Kidney glomerular epithelial cell (primary cell): ENCODE measurements at regions not wholly inside any gene's neighbourhood (a gene's known extent, or its start where the extent isn't known, plus 50 kb on each side); places are given as distances from the start of the nearest gene placed in this dataset.
A peak's percentile ranks its signal among the peaks of the same experiment; 100 is the strongest.

Experiments
- DNase-seq: peaks from one replicate; lab custom pipeline; 2025; lab: John Stamatoyannopoulos, UW

DNA sequence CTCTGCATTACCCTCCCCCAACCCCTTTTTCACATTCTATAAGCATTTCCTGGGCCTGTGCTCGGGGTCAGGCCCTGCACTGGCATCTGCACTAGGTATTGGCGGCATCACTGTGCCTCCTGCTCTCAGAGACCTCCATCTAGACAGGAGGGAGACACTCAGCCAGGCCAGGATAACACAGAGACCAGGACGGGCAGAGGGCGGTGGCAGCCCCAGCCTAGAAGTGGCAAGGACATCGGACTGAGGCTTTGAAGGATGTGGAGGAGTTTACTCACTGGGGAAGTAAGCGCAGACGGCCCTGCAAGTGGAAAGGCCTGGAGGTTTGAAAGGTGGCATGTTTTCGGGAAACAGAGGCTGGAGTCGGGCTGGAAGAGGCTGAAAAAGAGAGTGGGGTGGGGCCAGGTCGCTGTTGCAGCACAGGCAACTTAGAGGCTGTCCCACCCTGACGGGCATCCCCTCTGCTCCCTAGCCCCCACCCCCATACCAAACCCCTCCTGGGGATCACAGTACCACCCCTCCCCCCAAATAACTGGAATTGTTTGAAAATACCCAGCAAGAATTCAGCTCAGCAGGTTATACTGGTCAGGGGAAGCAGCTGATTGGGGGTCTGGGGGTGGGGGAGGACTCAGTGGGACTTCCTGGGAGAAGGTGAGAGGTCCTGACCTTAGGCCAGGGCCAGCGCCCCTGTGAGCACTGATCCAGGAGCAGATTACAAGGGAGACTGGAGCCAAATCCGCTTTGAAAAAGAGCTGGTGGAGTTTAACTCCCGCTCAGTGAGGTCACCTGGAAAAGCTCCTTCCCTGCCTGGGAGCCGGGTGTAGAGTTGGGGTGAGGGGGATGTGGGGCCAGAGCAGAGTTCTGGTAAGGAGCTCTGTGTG lies 121.8 kb upstream of the WNT4 start:
- no peak for DNase-seq

DNA sequence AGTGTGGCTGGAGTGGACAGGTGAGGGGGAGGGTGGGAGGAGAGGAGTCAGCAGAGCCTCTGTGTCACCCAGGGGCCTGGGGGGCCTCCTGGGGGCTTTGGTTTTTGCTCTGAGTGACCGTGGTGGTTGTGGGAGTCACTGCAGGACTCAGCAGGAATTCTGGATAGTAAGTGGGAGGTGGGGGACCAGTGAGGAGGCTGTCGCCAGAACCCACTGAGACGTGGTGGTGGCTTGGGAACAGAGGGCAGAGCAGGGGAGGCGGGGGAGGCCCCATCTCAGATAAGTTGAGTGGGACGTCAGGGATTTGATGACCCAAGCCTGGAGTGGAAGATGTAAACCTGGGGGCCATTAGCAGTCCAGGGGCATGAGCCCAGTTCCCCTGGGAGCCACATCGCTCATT lies 123.2 kb upstream of the WNT4 start:
- no peak for DNase-seq

DNA sequence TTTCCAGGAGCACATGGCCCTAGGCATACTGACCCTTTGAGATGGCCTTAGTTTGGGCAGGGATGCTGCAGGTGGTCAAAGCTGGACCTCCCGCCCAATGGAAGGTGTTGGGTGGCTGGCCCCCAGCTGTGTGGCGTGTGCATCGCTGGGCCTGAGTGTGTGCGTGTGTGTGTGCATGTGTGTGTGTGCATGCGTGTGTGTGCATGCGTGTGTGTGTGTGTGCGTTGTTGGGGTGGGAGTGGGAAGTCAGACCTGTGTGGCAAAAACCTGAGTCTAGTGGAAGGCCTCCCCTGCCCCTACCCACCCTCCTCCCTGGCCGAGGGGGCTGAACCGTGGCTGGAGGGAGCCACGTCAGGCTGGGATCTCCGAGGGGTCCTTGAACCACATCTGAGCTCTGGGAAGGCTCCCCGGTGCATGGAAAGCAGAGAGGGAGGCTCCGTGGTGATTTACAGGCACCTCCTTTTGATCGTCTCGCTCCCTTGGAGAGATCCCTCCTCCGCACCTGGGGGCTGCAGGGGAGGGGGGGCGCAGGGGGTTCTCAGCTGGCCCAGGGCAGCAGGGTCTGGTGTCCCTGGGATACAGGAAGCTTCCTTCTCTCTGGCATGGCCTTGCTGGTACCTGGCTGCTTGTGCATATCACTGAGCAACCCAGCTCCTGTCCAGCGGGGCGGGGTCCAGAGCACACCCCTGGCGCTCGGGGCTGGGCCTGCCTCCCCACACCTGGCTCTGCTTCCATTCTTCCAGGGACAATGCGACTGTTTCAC lies 124.7 kb upstream of the WNT4 start:
- no peak for DNase-seq

DNA sequence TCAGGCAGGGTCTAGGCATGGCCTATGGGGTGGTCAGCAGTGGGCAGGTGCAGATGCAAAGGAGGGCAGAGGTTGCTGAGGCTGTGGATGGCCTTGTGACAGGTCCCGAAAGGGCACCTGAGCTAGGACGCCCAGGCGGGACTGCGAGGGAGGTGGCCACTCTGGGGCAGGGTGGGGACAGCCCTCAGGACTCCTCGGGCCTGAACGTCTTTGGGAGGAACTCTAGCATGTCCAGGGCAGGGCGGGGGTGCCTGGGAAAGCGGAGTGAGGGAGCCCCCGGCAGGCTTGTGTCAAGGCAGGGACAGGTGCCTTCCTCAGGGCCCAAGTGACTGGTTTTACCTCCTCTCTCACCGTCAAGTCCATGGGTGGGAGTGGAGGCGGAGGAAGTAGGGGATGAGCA lies 125.4 kb upstream of the WNT4 start:
- no peak for DNase-seq

DNA sequence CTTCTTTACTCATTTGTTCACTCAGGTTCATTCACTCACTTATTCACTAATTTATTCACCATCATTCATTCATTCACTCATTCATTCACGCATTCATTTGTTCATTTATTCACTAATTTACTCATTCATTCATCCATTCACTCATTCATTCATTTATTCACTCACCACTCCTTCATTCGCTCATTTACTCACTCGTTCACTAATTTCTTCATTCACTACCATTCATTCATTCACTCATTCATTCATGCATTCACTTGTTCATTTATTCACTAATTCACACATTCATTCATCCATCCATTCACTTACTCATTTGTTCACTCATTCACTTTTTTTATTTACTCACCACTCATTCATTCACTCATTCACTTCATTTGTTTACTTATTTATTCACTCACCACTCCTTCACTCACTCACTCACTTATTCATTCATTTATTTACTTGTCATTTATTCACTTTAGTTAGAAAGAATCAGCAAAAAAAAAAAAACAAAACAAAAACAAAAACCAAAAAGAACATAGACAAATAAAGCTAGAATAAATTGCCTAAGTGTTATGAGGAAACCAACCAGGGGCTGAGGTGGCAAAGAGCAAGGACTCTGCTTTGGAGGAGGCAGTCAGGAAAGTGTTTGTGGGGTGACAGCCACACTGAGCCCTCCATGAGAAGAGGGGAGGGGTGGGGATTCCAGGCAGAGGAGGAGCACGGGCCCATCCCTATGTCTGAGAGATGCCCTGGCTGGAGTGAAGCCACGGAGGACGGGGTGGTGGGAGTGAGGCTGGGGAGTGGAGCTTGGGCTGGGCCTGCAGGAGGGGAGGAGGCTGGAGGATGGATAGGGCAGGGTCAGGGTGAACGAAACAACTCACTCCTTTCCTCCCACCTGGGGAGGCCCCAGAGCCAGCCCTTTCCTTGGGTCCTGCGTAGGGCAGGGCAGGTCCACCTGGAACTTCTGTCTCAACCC lies 129.2 kb upstream of the WNT4 start:
- no peak for DNase-seq

DNA sequence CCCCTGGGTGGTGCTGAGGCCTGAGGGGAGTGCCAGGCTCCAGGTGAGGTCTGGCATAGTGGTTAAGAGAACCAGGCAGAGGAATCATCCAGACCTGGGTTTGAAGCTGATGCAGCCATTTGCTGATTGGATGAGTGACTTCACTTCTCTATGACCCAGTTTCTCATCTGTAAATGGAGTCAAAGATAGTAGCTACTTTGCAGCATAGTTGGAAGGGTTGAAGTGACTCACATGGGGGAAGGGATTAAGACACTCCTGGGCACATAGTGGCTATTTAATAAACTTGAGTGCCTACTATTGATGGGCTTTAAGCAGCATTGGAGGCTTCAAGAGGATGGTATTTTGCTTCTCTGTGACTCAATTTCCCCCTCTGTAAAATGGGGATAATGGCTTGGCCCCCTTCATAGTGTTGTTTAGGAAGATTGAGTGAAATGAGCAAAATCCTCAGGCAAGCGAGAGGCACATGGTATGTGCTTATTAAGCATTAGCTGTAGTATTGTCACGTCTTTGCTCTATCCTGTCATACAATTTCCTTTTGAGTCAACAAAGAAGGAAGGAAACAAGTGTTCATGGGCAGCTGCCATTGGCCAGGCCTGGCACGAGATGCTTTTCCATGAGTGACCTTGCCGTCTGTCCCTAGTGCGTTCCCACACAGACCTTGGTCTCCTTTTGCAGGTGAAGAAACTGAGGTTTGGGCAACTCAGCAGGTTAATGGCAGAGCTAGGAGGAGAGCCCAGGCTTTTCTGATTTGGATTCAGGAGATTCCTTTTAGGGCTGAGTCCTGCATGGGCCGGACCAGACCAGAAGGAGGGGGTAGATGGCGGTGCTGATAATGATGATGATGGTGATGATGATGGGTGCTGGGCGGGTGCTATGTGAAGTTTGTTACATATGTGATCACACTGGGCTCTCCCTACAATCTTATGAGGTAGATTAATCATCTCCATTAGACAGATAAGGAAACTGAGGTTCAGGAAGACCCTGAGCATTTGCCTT lies 131.1 kb upstream of the WNT4 start:
- no peak for DNase-seq

DNA sequence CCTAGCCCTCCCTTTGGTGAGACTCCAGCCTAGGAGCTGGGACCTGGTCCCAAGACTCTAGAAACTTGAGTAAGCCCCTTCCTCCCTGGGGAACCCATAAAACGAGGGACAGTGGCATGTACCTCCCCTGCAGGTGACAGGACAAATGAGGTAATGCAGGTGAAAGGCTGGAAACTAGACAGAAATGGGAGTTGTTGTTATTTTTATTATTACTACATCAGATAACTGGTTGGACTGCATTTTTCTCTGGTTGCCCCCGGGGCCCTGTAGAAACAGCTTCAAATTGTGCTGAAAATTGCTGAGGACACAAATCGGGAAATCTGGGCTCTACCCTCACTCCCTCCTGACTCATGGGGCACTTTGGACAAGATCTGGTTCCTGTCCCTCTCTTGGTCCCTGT lies 132.3 kb upstream of the WNT4 start:
- DNase-seq = no peak

DNA sequence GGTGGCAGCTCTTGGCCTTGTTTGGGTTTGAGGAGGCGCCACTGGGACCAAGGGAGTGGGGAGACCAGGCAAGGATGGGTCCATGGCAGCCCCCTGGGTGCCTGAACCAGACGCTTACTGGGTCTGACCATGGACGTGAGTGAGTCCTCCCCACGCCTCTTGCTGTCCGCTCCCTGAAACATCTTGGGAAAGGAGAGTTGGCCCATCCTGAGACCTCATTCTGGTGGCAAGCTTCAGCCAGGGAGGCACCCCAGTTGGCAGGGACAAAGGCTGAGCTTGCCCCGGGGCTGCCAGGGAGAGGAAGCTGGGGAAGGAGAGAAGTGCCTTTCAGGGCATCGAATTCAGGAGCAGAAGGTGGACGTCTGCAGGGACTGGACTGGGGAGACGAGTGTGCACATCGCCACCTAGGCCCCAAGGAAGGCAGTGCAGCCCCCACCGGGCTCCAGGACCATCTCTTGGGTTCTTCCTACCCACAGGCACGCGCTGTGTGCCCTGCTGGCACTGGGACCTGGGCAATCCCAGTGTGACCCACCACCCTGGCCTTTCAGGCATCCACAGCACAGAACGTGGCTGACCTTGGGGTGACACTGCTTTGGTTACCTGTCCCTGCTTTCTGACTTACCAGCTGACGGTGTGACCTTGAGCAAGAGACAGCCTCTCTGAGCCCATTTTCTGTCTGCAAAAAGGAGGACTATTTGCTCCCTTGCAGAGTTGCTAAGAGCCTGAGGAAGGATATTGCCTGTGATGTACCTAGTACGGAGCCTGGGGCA lies 132.9 kb upstream of the WNT4 start:
- DNase-seq = peak; percentile 45

DNA sequence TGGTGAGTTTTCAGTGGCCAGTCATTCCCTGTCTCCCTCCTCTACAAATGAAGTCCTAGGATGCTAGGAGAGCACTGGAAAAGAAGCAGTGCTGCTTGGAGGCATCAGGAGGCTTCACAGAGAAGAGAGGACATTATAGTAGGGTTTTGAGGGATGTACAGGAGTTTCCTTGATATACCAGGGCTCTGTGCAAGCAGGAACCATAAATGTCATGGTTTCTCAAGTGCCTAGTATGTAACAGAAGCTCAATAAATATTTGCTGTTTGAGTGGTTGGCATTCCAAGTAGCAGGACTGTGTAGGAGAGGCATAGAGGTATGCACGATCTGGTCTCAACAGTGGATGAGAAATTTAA lies 133.5 kb upstream of the WNT4 start:
- no peak for DNase-seq

DNA sequence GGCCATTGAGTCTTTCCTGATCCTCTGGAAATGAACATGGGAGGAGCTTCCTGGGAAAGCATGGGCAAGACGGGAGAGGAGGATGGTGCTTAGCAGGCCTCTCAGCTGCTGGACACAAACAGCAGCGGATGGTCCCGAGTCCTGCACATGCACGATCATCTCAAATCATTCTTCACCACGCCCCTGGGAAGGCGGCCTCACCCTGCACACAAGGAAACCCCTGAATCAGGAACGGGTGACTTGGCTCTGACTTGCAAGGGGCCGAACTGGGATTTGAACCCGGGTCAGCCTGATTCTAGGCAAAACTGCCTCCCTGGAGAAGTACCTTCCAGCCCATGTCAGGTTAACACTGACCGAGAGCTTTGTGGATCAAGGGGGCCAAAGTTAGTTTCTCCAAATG lies 134.8 kb upstream of the WNT4 start:
- DNase-seq = no peak

DNA sequence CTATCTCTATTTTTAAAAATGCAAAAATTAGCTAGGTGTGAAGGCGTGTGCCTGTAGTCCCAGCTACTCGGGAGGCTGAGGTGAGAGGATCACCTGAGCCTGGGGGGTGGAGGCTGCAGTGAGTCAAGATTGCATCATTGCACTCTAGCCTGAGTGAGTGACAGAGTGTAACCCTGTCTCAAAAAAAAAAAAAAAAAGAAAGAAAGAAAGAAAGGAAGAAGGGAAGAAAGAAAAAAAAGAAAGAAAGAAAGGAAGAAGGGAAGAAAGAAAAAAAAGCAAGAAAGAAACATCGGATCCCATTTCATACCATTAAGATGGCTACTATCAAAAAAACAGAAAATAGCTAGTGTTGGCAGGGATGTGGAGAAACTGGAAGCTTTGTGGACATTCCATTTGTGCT lies 136.8 kb upstream of the WNT4 start:
- no peak for DNase-seq

DNA sequence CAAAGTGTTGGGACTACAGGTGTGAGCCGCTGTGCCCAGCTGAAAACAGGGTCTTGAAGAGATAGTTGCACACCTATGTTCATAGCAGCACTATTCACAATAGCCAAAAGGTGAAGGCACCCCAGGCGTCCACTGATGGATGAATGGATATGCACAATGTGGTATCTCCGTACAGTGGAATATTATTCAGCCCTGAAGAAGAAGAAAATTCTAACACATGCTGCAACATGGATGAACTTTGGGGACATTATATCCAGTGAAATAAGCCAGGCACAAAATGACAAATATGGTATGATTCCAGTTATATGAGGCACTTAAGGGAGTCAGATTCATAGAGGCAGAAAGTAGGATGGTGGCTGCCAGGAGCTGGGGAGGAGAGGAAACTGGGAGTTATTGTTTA lies 137.6 kb upstream of the WNT4 start:
- DNase-seq = no peak

DNA sequence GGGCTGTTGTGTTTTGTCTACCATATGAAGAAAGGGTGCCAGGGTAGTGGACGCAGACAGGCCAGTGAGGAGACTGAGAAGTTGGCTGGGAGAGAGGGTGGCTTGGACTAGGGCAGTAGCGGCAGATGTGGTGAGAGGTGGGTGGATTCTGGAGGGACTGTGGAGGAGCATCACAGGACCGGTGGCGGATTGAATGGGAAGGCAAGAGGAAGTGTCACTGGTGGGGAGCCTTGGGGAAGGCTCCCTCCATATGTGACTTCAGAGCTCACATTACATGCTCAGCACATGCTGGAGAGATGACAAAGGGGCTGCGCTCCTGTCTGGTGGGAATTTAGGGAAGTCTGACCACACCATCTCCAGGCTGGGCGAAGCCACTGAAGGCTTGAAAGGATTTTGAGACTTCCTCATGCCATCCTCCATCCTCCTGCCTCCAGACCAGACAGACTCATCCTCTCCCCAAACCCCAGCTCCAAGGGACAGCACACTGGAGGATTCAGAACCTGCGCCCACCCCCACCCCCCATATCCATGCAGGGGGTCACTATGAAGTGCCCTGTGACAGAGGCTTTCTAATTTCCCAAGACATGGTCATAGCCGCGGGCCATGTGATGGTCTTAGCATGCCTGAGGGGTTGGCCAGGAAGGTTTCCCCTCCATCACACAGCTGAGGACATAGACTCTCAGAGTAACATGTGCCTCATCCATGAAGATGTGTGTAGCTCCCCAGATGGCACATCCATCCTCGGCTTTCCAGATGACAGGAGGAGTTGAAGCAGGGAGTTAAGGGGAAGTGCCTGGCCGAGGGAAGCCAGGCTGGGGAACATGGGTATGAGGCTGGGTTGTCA lies 138.8 kb upstream of the WNT4 start:
- DNase-seq = no peak

DNA sequence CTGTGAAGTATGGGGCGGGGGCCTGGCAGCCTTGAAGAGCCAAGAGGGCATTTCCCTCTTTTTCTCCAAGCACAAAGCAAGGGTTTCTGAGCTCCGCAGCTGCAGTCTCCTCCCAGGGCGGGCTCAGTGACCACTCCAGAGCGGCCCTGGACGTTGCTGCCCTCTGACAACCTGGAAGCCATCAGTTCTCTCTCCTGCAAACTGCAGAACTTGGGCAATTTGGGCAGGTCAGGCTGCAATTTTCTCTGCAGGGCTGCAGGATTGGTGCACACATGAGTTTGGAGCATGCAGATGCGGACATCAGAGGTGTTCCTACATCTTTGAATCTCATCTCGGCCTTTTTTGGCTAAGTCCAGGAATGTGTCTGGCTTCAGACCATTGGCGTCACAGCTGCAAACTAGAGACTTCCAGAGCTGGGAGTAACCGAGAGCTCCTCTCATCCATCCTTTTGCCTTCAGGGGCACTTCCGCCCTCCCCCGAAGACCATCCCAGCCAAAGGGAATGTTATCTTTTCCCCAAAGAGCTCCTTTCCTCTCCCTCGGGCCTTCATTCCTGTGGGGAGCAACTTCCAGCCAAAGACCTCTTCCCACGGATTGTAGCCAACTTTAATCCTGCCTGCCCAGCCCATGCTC lies 139.6 kb upstream of the WNT4 start:
- no peak for DNase-seq

DNA sequence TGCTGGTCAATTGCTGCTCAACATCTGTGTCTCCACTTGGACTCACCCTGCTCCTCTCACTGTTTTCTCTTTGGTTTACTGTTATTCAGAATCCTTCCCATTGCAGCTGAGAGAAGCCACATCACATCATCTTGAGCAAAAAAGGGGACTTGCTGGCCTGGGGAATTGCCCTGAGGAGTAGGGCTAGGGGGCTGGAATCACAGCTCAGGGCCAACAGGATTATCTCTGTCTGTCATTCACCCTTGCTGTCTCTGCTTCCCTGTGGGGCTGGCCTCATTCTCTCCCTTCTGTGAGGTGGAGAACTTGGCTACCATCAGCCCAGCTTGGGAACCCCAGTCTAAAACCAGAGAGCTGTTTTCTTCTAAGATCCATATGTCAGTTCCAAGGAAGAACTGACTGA lies 140.7 kb upstream of the WNT4 start:
- DNase-seq = no peak

DNA sequence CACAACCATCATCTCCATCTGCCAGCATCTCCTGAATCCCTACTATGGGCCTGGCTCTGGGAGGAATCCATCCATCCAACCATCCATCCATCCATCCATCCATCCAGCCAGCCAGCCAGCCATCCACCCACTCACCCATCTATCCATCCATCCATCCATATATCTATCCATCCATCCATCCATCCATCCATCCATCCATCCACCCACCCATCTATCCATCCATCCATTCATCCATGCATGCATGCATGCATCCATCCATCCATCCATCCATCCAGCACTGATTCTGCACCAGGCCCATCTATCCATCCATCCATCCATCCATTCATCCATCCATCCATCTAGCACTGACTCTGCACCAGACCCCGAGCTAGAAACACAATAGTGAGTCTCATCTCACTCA lies 141.3 kb upstream of the WNT4 start:
- DNase-seq = no peak

DNA sequence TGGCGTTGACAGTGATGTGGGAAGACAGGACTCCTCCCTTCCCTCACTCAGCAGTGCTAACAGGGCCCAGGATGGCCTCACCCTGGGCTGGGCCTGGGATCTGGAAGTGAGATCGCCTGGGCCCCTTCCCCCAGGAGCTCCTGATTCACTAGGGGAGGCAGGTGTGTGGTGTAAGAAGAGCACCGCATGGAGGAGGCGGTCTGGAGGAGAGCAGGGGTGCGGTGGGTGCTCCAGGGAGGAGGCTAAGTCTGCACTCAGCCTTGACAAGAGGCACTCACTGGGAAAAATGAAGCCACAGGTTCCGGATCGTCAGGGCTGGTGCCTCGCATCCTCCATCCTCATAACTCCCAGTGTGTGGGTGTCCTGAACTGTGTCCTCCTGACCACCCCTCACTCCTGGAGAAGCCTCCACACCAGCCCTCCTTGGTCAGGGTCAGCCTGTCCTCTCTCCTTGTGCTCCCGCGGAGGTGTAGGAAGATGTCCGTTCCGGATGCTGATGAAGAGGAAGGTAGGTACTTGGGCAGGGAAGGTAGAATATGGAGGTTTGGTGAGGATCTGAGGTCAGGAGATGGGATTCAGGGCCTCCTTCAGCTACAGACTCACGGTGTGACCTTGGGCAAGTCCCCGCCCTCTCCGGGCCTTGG lies 142.1 kb upstream of the WNT4 start:
- no peak for DNase-seq
